Lung (tissue), 11 donors: ENCODE measurements at regions not wholly inside any gene's neighbourhood (a gene's known extent, or its start where the extent isn't known, plus 50 kb on each side); places are given as distances from the start of the nearest gene placed in this dataset.

Experiments used
- ATAC-seq: fragments of 200-7000 bp; cut with Tn5 transposase; one replicate; pipeline ENCODE4 v1.9.1; 2020; ENCODE audit warnings: moderate number of reproducible peaks; ENCODE audit not compliant: insufficient read depth, low FRiP score
- DNase-seq, 3 donors: peaks; one replicate each; pipeline ENCODE4 v3.0.0-alpha.2; 2013 to 2017
- H3K27ac ChIP-seq, 2 donors: one replicate each; pipeline ENCODE4 v1.5.1; 2013; ENCODE audit warnings: mild to moderate bottlenecking in 2 of 2, moderate library complexity in 2 of 2, control low read depth in 1 of 2, inconsistent platforms in 1 of 2, low read depth in 1 of 2, low read length in 1 of 2
- H3K27me3 ChIP-seq, 3 donors: one replicate each; pipeline ENCODE4 v1.5.1; 2013; ENCODE audit warnings: low read length in 2 of 3; ENCODE audit not compliant: control insufficient read depth in 3 of 3, insufficient read depth in 3 of 3
- H3K36me3 ChIP-seq, 4 donors: one replicate each; pipeline ENCODE4 v1.5.1; 2013; ENCODE audit warnings: low read length in 4 of 4, mild to moderate bottlenecking in 1 of 4, moderate library complexity in 1 of 4; ENCODE audit not compliant: control insufficient read depth in 4 of 4, insufficient read depth in 4 of 4
- H3K4me1 ChIP-seq, 5 donors: one replicate each; pipeline ENCODE4 v1.5.1; 2013; ENCODE audit warnings: low read length in 5 of 5, mild to moderate bottlenecking in 2 of 5, moderate library complexity in 1 of 5; ENCODE audit not compliant: control insufficient read depth in 5 of 5, insufficient read depth in 5 of 5
- H3K4me3 ChIP-seq: one replicate; pipeline ENCODE4 v1.5.1; 2013; ENCODE audit warnings: mild to moderate bottlenecking, control low read depth, moderate library complexity
- H3K9ac ChIP-seq, 2 donors: one replicate each; pipeline ENCODE4 v1.5.1; 2013; ENCODE audit warnings: low read length in 2 of 2, control low read depth in 1 of 2; ENCODE audit not compliant: insufficient read depth in 1 of 2
- H3K9me3 ChIP-seq, 4 donors: one replicate each; pipeline ENCODE4 v1.5.1; 2013; ENCODE audit warnings: low read length in 3 of 4, mild to moderate bottlenecking in 1 of 4, moderate library complexity in 1 of 4; ENCODE audit not compliant: control insufficient read depth in 4 of 4, insufficient read depth in 3 of 4
- WGBS, 2 donors: extraction: QIAGEN DNeasy Blood & Tissue Kit; methylation state at CpG; one replicate each; pipeline ENCODE4 v1.1.7; 2013; 5-methylcytosine and 5-hydroxymethylcytosine counted together
- TF ChIP-seq, protein P1 (sequence below): IDR thresholded peaks from 2 replicates; pipeline ENCODE4 v1.5.1; 2012; ENCODE audit warnings: mild to moderate bottlenecking; ENCODE audit errors: control extremely low read depth, extremely low read depth
- donor health status: control.
- donor health status: control.
- donor health status: Bipolar disorder and iron deficiency.
- donor health status: healthy.
- donor health status: DM: yes; HTN: yes; CAD: no.

- Histone ChIP-seq H3K27ac (no peak overlapping the region), H3K4me1 (peaks cover 0 to 5% (median 0%) of the 10 kb centered on the region in 5 donors), H3K36me3 (no peaks in the 10 kb centered on the region), H3K4me3 (no peak overlapping the region), H3K9me3 (no peaks in the 10 kb centered on the region), H3K27me3 (no peaks in the 10 kb centered on the region), H3K9ac (no peak overlapping the region)
- 50 to 57% methylated on average over 9 of the region's 9 CpGs for WGBS, 2 donors
- DNase-seq (no peak), ATAC-seq (no peak)
- TF ChIP-seq, protein P1, sequence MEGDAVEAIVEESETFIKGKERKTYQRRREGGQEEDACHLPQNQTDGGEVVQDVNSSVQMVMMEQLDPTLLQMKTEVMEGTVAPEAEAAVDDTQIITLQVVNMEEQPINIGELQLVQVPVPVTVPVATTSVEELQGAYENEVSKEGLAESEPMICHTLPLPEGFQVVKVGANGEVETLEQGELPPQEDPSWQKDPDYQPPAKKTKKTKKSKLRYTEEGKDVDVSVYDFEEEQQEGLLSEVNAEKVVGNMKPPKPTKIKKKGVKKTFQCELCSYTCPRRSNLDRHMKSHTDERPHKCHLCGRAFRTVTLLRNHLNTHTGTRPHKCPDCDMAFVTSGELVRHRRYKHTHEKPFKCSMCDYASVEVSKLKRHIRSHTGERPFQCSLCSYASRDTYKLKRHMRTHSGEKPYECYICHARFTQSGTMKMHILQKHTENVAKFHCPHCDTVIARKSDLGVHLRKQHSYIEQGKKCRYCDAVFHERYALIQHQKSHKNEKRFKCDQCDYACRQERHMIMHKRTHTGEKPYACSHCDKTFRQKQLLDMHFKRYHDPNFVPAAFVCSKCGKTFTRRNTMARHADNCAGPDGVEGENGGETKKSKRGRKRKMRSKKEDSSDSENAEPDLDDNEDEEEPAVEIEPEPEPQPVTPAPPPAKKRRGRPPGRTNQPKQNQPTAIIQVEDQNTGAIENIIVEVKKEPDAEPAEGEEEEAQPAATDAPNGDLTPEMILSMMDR = no peak
Observed at GRCh38 chr10:84665883-84666463, 337.6 kb downstream of the CCSER2 start.

DNA sequence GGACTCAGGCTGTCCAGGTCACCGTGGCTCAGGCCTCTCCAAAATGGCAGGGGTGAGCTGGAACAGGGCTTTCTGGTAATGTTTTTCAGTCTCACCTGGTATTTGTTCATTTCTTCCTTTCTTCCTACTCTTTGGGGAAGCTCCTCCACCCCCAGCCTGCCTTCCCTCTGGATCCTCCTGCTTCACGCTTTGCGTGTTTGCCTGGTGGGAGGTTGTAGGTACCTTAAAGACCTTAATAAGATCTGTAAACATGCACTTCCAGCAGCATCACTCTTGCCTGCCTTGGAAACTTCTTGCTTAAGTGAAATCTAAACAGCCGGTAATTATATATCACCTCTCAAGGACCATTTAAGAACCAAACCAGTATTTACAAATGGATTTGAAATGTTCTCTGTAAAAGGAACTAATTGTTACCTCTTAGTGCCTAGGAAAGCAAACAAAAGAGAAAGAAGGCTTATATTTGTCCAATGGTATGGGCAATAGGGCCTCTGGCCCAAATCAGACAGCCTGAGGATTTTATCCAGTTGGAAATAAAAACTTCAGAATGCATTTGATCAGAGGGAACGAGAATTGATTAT is 339.9 kb downstream of the CCSER2 start:
- peak in 1 of 3 donors; percentile 7 for DNase-seq
- TF ChIP-seq, protein P1 = no peak
- Histone ChIP-seq H3K36me3 (no peaks in the 10 kb centered on the region), H3K4me3 (no peak overlapping the region), H3K27me3 (no peaks in the 10 kb centered on the region), H3K4me1 (peaks cover 0 to 5% (median 0%) of the 10 kb centered on the region in 5 donors), H3K9me3 (no peaks in the 10 kb centered on the region), H3K9ac (no peak overlapping the region), H3K27ac (peak overlapping the region in 1 of 2 donors; percentile 85)
- no peak for ATAC-seq
- WGBS, 2 donors = 54 to 84% methylated on average over 5 of the region's 5 CpGs

DNA sequence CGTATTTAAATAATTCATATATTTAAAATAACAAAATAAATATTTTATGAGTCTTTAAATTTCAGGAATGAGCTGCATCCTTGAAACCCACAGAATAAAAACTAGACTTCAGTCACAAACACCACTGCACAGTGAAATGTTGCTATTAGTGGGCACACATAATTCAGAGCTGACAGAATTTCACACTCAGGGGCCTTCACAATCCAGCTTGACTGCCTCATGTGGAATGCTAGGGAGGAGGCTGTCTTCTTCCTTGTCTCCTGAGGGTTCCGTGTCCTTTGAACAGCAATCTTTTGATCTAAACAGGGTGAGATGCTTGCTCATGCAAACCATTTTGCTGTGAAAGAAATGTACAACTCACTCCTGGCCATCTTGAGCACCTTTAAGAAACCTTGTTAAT is 346.7 kb downstream of the CCSER2 start:
- TF ChIP-seq, protein P1 = no peak
- WGBS, 2 donors = 73 to 74% methylated on average over 2 of the region's 2 CpGs
- no peak for DNase-seq
- no peak for ATAC-seq
- no peak overlapping the region for H3K27ac ChIP-seq
- no peaks in the 10 kb centered on the region for H3K4me1 ChIP-seq
- no peak overlapping the region for H3K4me3 ChIP-seq
- no peaks in the 10 kb centered on the region for H3K27me3 ChIP-seq
- H3K9me3 ChIP-seq = no peaks in the 10 kb centered on the region
- H3K36me3 ChIP-seq = no peaks in the 10 kb centered on the region
- no peak overlapping the region for H3K9ac ChIP-seq
